ENCODE measurements at regions not wholly inside any gene's neighbourhood (a gene's known extent, or its start where the extent isn't known, plus 50 kb on each side); places are given as distances from the start of the nearest gene placed in this dataset.

DNA sequence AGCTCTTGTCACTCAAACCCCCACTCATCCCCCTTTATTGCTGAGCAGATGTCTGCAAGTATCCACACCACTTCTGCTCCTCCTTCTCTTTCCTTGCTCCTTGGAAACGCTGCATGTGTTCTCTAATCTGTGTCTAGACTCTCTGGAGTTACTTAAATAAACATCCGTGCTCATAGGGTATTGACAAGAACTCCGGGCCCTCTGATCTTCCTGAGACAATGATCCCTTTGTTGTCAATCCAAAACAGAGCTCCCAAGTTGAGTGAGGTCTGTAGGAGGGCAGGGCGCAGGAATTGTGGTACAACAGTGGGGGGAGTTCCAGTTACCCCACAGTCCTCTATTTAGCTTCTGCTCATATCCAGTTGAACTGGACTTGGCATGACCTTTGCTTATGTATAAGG is 489.0 kb downstream of the SNAPC1 start:
- Histone ChIP-seq H3K4me3 (ENCODE audit: extremely low read depth, insufficient read depth, low read length, poor library complexity, severe bottlenecking) (no peak overlapping the region), H3K4me1 (ENCODE audit: control insufficient read depth, insufficient read depth, low read length, poor library complexity, severe bottlenecking) (peaks cover 5% of the 10 kb centered on the region), H3K9me3 (ENCODE audit: control insufficient read depth, low read length) (no peaks in the 10 kb centered on the region), H3K27ac (ENCODE audit: low read depth, low read length, severe bottlenecking) (no peak overlapping the region), H3K36me3 (ENCODE audit: control insufficient read depth, insufficient read depth, low read length) (no peaks in the 10 kb centered on the region)
- WGBS, 2 experiments (ENCODE audit: insufficient coverage in 2 of 2), result 67 to 75% methylated on average over 1 to 3 of the region's 4 CpGs

DNA sequence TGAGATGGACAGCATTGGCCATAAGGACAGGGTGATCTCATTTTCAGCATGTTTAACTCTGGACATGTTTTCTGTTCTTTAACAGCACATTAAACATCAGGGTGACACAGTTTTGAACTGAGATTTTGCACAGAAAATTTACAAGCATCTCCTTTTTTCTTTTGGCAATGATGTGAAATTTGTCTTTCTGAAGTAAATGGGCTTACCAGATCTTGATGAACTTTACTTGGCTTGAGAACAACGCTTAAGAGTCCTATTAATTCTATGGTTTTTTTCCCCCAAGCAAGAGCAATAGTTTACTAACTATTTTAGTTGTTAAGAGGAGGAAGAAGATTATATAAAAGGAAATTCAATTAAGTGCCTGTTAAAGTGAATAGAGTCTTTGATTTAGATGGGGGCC is 491.0 kb downstream of the SNAPC1 start:
- no peaks in the 10 kb centered on the region for H3K36me3 ChIP-seq (ENCODE audit: control insufficient read depth, insufficient read depth, low read length)
- WGBS, 2 experiments (ENCODE audit: insufficient coverage in 2 of 2), result 100% methylated on average over 1 of the region's 1 CpG; no CpG with 5 or more reads in 1 of the 2 experiments
- no peak overlapping the region for H3K4me3 ChIP-seq (ENCODE audit: extremely low read depth, insufficient read depth, low read length, poor library complexity, severe bottlenecking)
- peaks cover 5% of the 10 kb centered on the region for H3K4me1 ChIP-seq (ENCODE audit: control insufficient read depth, insufficient read depth, low read length, poor library complexity, severe bottlenecking)
- H3K9me3 ChIP-seq (ENCODE audit: control insufficient read depth, low read length), result no peaks in the 10 kb centered on the region
- no peak overlapping the region for H3K27ac ChIP-seq (ENCODE audit: low read depth, low read length, severe bottlenecking)

DNA sequence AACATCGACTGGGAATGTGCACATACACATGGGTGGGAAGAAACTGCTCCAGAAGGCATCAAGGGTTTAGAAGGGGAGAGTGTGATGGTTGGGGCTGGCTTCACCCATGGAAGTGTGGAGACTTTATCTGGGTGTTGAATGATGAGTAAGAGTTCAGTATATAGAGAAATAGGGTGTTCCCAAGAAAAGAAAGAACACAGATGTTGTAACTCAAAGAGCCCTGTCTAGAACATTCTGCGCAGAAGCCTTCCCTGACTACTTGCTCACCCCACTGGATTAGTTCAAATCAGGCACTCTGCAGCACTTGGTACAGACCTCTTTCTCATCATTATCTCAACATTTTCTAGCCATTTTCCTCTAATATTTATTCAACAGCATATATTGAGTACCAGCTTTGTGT is 491.7 kb downstream of the SNAPC1 start:
- H3K4me1 ChIP-seq (ENCODE audit: control insufficient read depth, insufficient read depth, low read length, poor library complexity, severe bottlenecking), result peaks cover 8% of the 10 kb centered on the region
- H3K9me3 ChIP-seq (ENCODE audit: control insufficient read depth, low read length), result no peaks in the 10 kb centered on the region
- 97 to 100% methylated on average over 2 of the region's 2 CpGs for WGBS, 2 experiments (ENCODE audit: insufficient coverage in 2 of 2)
- no peak overlapping the region for H3K27ac ChIP-seq (ENCODE audit: low read depth, low read length, severe bottlenecking)
- no peak overlapping the region for H3K4me3 ChIP-seq (ENCODE audit: extremely low read depth, insufficient read depth, low read length, poor library complexity, severe bottlenecking)
- no peaks in the 10 kb centered on the region for H3K36me3 ChIP-seq (ENCODE audit: control insufficient read depth, insufficient read depth, low read length)

DNA sequence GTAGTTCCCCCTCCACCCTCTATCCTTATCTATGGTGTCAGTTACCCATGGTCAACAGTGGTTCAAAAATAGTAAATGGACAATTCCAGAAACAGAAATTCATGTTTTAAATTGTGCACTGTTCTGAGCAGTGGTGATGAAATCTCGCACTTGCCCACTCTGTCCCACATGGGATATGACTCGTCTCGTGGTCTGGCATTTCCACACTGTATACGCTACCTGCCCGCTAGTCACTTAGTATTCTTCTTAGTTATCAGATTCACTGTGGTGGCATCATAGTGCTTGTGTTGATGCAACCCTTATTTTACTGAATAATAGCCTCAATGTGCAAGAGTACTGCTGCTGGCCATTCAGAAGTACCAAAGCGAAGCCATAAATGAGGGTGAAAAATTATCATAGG is 507.0 kb downstream of the SNAPC1 start:
- Histone ChIP-seq H3K36me3 (ENCODE audit: control insufficient read depth, insufficient read depth, low read length) (no peaks in the 10 kb centered on the region), H3K4me3 (ENCODE audit: extremely low read depth, insufficient read depth, low read length, poor library complexity, severe bottlenecking) (no peak overlapping the region), H3K27ac (ENCODE audit: low read depth, low read length, severe bottlenecking) (no peak overlapping the region), H3K4me1 (ENCODE audit: control insufficient read depth, insufficient read depth, low read length, poor library complexity, severe bottlenecking) (no peaks in the 10 kb centered on the region), H3K9me3 (ENCODE audit: control insufficient read depth, low read length) (no peaks in the 10 kb centered on the region)
- WGBS, 2 experiments (ENCODE audit: insufficient coverage in 2 of 2), result 86 to 97% methylated on average over 4 to 6 of the region's 6 CpGs

DNA sequence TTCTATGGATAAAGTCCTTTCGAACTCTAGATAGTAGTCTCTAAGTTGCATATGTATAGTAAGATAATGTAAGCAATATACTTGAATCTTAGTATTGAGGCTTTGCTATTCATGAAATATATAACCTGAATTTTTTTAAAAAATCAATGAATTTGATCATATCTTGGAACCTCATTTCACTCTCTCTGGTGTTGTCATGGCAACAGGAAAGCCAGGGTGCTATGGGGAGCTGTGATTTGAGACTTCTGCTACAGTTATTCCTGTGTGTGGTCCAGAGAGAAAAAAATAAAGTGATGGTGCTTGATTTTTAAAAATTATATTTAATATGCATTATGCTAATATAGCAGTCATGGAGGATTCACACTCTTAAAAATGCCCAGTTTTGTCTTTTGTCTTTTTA is 508.0 kb downstream of the SNAPC1 start:
- H3K27ac ChIP-seq (ENCODE audit: low read depth, low read length, severe bottlenecking), result no peak overlapping the region
- WGBS, 2 experiments (ENCODE audit: insufficient coverage in 2 of 2), result no CpG with 5 or more reads among the region's 1 CpG
- H3K4me1 ChIP-seq (ENCODE audit: control insufficient read depth, insufficient read depth, low read length, poor library complexity, severe bottlenecking), result no peaks in the 10 kb centered on the region
- no peaks in the 10 kb centered on the region for H3K36me3 ChIP-seq (ENCODE audit: control insufficient read depth, insufficient read depth, low read length)
- H3K9me3 ChIP-seq (ENCODE audit: control insufficient read depth, low read length), result no peaks in the 10 kb centered on the region
- no peak overlapping the region for H3K4me3 ChIP-seq (ENCODE audit: extremely low read depth, insufficient read depth, low read length, poor library complexity, severe bottlenecking)

DNA sequence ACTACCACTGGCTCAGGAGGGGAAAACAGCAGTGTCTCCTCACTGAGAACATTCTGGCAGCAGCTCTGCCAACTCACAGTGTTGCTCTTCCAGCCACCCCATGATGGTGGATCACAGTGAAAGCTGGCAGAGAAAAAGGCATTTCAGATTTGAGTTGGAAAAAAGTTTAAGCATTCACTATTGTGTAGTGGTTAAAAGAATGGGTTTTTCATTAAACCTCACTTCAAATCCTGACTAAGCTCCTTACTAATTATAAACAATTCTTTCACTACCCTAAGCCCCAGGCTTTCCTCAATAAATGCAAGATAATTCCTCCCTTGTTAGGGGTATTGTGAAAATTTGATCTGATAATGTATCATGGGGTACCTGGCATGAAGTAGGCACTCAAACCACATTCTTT is 518.1 kb downstream of the SNAPC1 start:
- H3K4me3 ChIP-seq (ENCODE audit: extremely low read depth, insufficient read depth, low read length, poor library complexity, severe bottlenecking), result no peak overlapping the region
- H3K36me3 ChIP-seq (ENCODE audit: control insufficient read depth, insufficient read depth, low read length), result no peaks in the 10 kb centered on the region
- H3K9me3 ChIP-seq (ENCODE audit: control insufficient read depth, low read length), result no peaks in the 10 kb centered on the region
- H3K27ac ChIP-seq (ENCODE audit: low read depth, low read length, severe bottlenecking), result no peak overlapping the region
- H3K4me1 ChIP-seq (ENCODE audit: control insufficient read depth, insufficient read depth, low read length, poor library complexity, severe bottlenecking), result no peaks in the 10 kb centered on the region

DNA sequence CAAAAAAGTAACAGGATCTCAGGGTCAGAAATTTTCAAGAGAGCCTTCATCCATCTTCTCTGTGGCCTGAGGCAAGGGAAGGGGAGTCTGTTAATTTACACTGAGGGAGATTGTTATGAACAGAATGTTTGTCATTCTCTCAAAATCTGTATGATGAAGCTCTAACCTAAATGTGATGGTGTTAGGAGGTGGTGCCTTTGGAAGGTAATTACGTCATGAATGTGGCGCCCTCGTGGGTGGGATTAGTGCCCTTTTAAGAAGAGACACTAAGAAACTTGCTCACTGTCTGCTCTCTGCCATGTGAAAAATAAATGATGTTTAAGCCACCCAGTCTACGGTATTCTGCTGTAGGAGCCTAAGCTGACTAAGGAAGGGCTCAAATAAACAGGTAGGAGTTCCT is 521.6 kb downstream of the SNAPC1 start:
- 90 to 95% methylated on average over 4 of the region's 4 CpGs for WGBS, 2 experiments (ENCODE audit: insufficient coverage in 2 of 2)
- H3K4me1 ChIP-seq (ENCODE audit: control insufficient read depth, insufficient read depth, low read length, poor library complexity, severe bottlenecking), result no peaks in the 10 kb centered on the region
- H3K27ac ChIP-seq (ENCODE audit: low read depth, low read length, severe bottlenecking), result no peak overlapping the region
- no peaks in the 10 kb centered on the region for H3K36me3 ChIP-seq (ENCODE audit: control insufficient read depth, insufficient read depth, low read length)
- H3K4me3 ChIP-seq (ENCODE audit: extremely low read depth, insufficient read depth, low read length, poor library complexity, severe bottlenecking), result no peak overlapping the region
- no peaks in the 10 kb centered on the region for H3K9me3 ChIP-seq (ENCODE audit: control insufficient read depth, low read length)

DNA sequence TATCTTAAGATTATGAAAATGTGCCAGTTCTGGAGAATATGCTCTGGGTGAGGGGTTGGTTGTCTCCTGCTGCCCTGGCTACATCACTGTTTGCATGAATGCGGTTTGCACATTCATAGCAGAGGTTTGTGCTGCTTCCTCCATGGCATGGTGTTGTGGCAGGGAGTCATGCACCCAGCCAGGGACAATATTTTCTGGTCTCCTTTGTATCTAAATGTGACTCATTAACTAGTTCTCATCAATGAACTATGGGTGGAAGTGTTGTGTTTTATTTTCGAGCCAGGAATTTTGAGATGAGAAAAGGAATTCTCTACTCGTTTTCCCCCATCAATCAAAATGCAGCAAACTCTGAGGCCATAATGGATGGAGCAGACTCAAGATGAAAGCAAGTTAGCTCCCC is 527.3 kb downstream of the SNAPC1 start:
- Histone ChIP-seq H3K4me1 (ENCODE audit: control insufficient read depth, insufficient read depth, low read length, poor library complexity, severe bottlenecking) (peaks cover 11% of the 10 kb centered on the region), H3K27ac (ENCODE audit: low read depth, low read length, severe bottlenecking) (no peak overlapping the region), H3K4me3 (ENCODE audit: extremely low read depth, insufficient read depth, low read length, poor library complexity, severe bottlenecking) (no peak overlapping the region), H3K36me3 (ENCODE audit: control insufficient read depth, insufficient read depth, low read length) (no peaks in the 10 kb centered on the region), H3K9me3 (ENCODE audit: control insufficient read depth, low read length) (no peaks in the 10 kb centered on the region)
- 100% methylated on average over 1 of the region's 3 CpGs; no CpG with 5 or more reads in 1 of the 2 experiments for WGBS, 2 experiments (ENCODE audit: insufficient coverage in 2 of 2)

DNA sequence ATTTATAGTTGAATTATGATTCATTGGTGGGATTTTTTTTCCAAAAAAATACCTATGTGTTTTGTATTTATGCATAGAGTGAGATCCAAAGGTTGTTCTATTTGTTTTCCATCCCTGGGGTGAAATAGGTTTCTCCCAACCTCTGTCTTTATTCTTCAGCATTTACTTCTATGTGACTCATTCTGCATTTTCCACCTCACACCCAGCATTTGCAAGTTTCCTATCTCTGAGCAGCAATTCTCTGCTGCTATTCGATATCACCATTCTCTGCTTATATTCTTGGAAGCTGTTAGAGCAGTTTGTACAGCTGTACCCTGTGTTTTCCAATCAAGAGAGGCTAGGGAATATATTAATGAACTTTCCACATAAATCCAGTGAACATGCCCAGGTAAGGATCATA is 538.9 kb downstream of the SNAPC1 start:
- Histone ChIP-seq H3K27ac (ENCODE audit: low read depth, low read length, severe bottlenecking) (no peak overlapping the region), H3K4me1 (ENCODE audit: control insufficient read depth, insufficient read depth, low read length, poor library complexity, severe bottlenecking) (peaks cover 9% of the 10 kb centered on the region), H3K9me3 (ENCODE audit: control insufficient read depth, low read length) (no peaks in the 10 kb centered on the region), H3K36me3 (ENCODE audit: control insufficient read depth, insufficient read depth, low read length) (no peaks in the 10 kb centered on the region), H3K4me3 (ENCODE audit: extremely low read depth, insufficient read depth, low read length, poor library complexity, severe bottlenecking) (no peak overlapping the region)
- WGBS, 2 experiments (ENCODE audit: insufficient coverage in 2 of 2), result no CpG with 5 or more reads among the region's 1 CpG

DNA sequence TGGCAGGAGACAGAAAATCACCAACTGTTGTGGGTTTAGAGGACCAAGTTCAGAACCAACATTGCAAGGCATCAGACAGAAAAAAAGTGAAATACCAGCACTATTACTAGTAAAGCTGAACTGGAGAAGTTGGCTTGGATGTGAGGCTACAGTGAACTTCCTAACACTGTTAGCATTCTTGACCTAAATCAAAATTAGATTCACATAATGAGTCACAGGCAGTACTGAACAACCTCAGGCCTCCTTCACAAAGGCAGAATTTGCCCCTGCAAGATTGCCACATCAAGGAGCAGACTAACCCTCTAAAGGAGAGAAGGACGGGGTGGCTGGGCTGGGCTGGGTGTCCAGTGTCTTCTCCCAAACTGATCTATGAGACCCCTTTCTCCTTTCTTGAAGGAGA is 539.7 kb downstream of the SNAPC1 start:
- Histone ChIP-seq H3K36me3 (ENCODE audit: control insufficient read depth, insufficient read depth, low read length) (no peaks in the 10 kb centered on the region), H3K4me1 (ENCODE audit: control insufficient read depth, insufficient read depth, low read length, poor library complexity, severe bottlenecking) (peaks cover 9% of the 10 kb centered on the region), H3K27ac (ENCODE audit: low read depth, low read length, severe bottlenecking) (no peak overlapping the region), H3K9me3 (ENCODE audit: control insufficient read depth, low read length) (no peaks in the 10 kb centered on the region), H3K4me3 (ENCODE audit: extremely low read depth, insufficient read depth, low read length, poor library complexity, severe bottlenecking) (no peak overlapping the region)
- WGBS, 2 experiments (ENCODE audit: insufficient coverage in 2 of 2), result 100% methylated on average over 1 of the region's 1 CpG; no CpG with 5 or more reads in 1 of the 2 experiments

DNA sequence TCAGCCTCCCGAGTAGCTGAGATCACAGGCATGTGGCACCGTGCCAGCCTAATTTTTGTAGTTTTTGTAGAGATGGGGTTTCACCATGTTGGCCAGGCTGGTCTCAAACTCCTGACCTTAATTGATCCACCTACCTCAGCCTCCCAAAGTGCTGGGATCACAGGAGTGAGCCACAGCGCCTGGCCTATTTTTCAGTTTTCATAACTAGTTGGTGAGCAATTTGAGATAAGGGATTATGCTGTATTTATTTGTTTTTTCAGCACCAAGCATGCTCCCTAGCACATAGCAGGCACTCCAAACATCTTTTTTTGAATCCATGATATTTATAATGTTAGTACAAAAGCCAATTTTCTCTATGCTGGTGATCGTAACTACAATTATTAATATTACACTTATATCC is 541.2 kb downstream of the SNAPC1 start:
- Histone ChIP-seq H3K9me3 (ENCODE audit: control insufficient read depth, low read length) (no peaks in the 10 kb centered on the region), H3K4me1 (ENCODE audit: control insufficient read depth, insufficient read depth, low read length, poor library complexity, severe bottlenecking) (peaks cover 9% of the 10 kb centered on the region), H3K4me3 (ENCODE audit: extremely low read depth, insufficient read depth, low read length, poor library complexity, severe bottlenecking) (no peak overlapping the region), H3K36me3 (ENCODE audit: control insufficient read depth, insufficient read depth, low read length) (no peaks in the 10 kb centered on the region), H3K27ac (ENCODE audit: low read depth, low read length, severe bottlenecking) (no peak overlapping the region)
- WGBS, 2 experiments (ENCODE audit: insufficient coverage in 2 of 2), result no CpG with 5 or more reads among the region's 4 CpGs

DNA sequence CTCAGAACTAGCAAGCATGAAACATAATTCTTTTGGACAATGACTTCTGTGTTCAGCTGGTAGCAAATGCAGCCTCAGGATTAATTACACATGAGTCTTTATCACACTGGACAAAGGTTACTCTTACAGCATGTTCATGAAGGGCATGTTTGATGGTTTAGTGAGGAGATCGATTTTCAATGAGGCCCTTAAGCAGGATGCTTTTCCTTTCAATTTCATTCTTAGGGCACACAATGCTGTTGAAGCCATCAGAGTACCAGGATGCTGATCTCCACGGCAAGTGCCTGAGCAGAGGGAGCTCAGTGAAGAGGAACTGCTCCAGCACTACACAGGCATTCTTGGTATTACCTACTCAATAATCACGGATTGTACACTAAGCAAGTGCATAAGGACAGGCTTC is 542.0 kb downstream of the SNAPC1 start:
- Histone ChIP-seq H3K4me1 (ENCODE audit: control insufficient read depth, insufficient read depth, low read length, poor library complexity, severe bottlenecking) (peaks cover 9% of the 10 kb centered on the region), H3K9me3 (ENCODE audit: control insufficient read depth, low read length) (no peaks in the 10 kb centered on the region), H3K27ac (ENCODE audit: low read depth, low read length, severe bottlenecking) (no peak overlapping the region), H3K36me3 (ENCODE audit: control insufficient read depth, insufficient read depth, low read length) (no peaks in the 10 kb centered on the region), H3K4me3 (ENCODE audit: extremely low read depth, insufficient read depth, low read length, poor library complexity, severe bottlenecking) (no peak overlapping the region)
- WGBS, 2 experiments (ENCODE audit: insufficient coverage in 2 of 2), result 60 to 63% methylated on average over 1 of the region's 3 CpGs

Data from mesodermal cell (in vitro differentiated cells).